ENCODE measurements at regions not wholly inside any gene's neighbourhood (a gene's known extent, or its start where the extent isn't known, plus 50 kb on each side); places are given as distances from the start of the nearest gene placed in this dataset.

DNA sequence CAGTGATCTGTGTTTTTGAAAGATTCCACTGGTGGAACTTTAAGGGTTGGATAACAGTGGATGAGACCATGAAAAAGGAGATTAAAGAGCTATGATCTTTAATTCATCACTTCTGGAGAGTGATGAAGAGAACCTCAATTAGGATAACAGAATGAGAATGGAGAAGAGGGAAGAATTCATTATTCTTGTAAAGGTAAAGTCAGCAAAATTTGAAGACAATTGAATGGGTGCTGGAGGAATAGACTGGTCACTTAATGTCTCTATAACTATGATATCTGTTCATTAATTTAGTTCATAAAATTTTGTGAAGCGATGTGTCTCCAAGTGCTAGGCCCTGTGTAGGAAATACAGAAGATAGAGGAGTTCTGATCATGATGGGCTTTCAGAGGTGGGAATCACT lies 1013.2 kb upstream of the FANCL start:
- Histone ChIP-seq H2BK15ac (ENCODE audit: low read length) (no peak overlapping the region), H3K23ac (ENCODE audit: insufficient read length) (no peak overlapping the region), H3K4me2 (ENCODE audit: insufficient read depth in 1 of 2, low read depth in 2 of 2, low read length in 2 of 2) (no peak overlapping the region), H3K4me1 (replicated peaks in 1 of 4; ENCODE audit: control insufficient read depth in 3 of 4, insufficient read depth in 4 of 4, low read length in 3 of 4) (peaks cover 0 to 4% (median 1%) of the 10 kb centered on the region in 4 experiments; a peak in 2 of 7 replicates), H3K27ac (ENCODE audit: low read depth, low read length) (no peak overlapping the region), H4K5ac (ENCODE audit: insufficient read length, low read depth, low read length) (no peak overlapping the region), H2BK12ac (ENCODE audit: low read depth, low read length) (no peak overlapping the region), H3K23me2 (ENCODE audit: low read depth, low read length) (no peaks in the 10 kb centered on the region), H2BK5ac (ENCODE audit: low read depth, low read length) (no peak overlapping the region), H3K9ac (replicated peaks in 1 of 4; ENCODE audit: extremely low read depth in 1 of 4, low read depth in 3 of 4, low read length in 3 of 4) (no peak overlapping the region), H3K4ac (replicated peaks; ENCODE audit: insufficient read length, low read depth, low read length) (no peak overlapping the region), H2AK5ac (ENCODE audit: low read depth, low read length) (no peak overlapping the region), H2BK20ac (ENCODE audit: low read length) (no peak overlapping the region), H4K8ac (ENCODE audit: extremely low read depth, insufficient read depth, low read length) (no peak overlapping the region), H2AFZ (ENCODE audit: low read length) (no peak overlapping the region), H3K9me3 (ENCODE audit: insufficient read depth in 2 of 2, low read depth in 1 of 2, low read length in 1 of 2) (no peaks in the 10 kb centered on the region), H3K27me3 (replicated peaks in 1 of 4; ENCODE audit: control insufficient read depth in 3 of 4, extremely low read depth in 1 of 4, insufficient read depth in 3 of 4, low read length in 3 of 4) (no peaks in the 10 kb centered on the region), H3K14ac (ENCODE audit: insufficient read length) (no peak overlapping the region), H3K36me3 (ENCODE audit: control insufficient read depth in 2 of 4, insufficient read depth in 4 of 4, low read length in 3 of 4) (no peaks in the 10 kb centered on the region), H3K18ac (ENCODE audit: extremely low read depth, low read length) (no peak overlapping the region), H3K4me3 (ENCODE audit: extremely low read depth in 1 of 4, insufficient read depth in 2 of 4, low read depth in 3 of 4, low read length in 4 of 4) (no peak overlapping the region), H3K79me2 (ENCODE audit: control insufficient read depth in 1 of 2, insufficient read depth in 2 of 2, low read length in 2 of 2) (no peaks in the 10 kb centered on the region), H4K91ac (replicated peaks; ENCODE audit: insufficient read length, low read length) (no peak overlapping the region), H4K20me1 (replicated peaks in 1 of 2; ENCODE audit: control insufficient read depth in 1 of 2, insufficient read depth in 2 of 2, low read length in 2 of 2) (no peaks in the 10 kb centered on the region), H3K79me1 (ENCODE audit: low read depth, low read length) (no peaks in the 10 kb centered on the region), H2BK120ac (replicated peaks; ENCODE audit: low read depth, low read length) (no peak overlapping the region), H3K56ac (replicated peaks; ENCODE audit: insufficient read length, low read depth, low read length) (no peak overlapping the region)
- no peak for TF ChIP-seq CBX8 (IDR thresholded peaks at IDR 0.05; ENCODE audit: borderline replicate concordance, low read depth, low read length)
- TF ChIP-seq POLR2A (IDR thresholded peaks at IDR 0.05; ENCODE audit: control extremely low read depth in 1 of 2, low read depth in 2 of 2, low read length in 2 of 2): no peak
- no peak for TF ChIP-seq JUN (IDR thresholded peaks at IDR 0.05; ENCODE audit: low read depth, low read length)
- no peak for TF ChIP-seq CTBP2 (IDR thresholded peaks at IDR 0.05; ENCODE audit: borderline replicate concordance, insufficient read depth, insufficient read length, low read length)
- no peak for TF ChIP-seq EP300 (IDR thresholded peaks at IDR 0.05; ENCODE audit: borderline replicate concordance in 1 of 2, low read depth in 2 of 2, low read length in 2 of 2)
- no peak for TF ChIP-seq EZH2 (IDR thresholded peaks at IDR 0.05; ENCODE audit: low read depth, low read length, severe bottlenecking)
- no peak for TF ChIP-seq RFX5 (IDR thresholded peaks at IDR 0.05; ENCODE audit: borderline replicate concordance, low read depth, low read length)
- TF ChIP-seq RAD21 (IDR thresholded peaks at IDR 0.05 in 1 of 2, conservative IDR thresholded peaks at IDR 0.05 in 1 of 2; ENCODE audit: low read depth in 2 of 2, low read length in 2 of 2): no peak
- TF ChIP-seq TAF1 (IDR thresholded peaks at IDR 0.05; ENCODE audit: low read depth, low read length): no peak
- TF ChIP-seq HDAC6 (IDR thresholded peaks at IDR 0.05; ENCODE audit: low read depth, low read length): no peak
- TF ChIP-seq NRF1 (IDR thresholded peaks at IDR 0.05; ENCODE audit: low read depth, low read length): no peak
- TF ChIP-seq FOSL1 (IDR thresholded peaks at IDR 0.05; ENCODE audit: insufficient read depth, low read depth, low read length): no peak
- 89% methylated on average over 1 of the region's 1 CpG; no CpG with 5 or more reads in 1 of the 2 experiments for WGBS, 2 experiments (ENCODE audit: extremely low coverage in 1 of 2, insufficient coverage in 1 of 2, insufficient read length in 1 of 2, insufficient replicate concordance in 2 of 2, low coverage in 1 of 2, low lambda C conversion rate in 2 of 2, missing lambda C conversion rate in 1 of 2)
- CTCF ChIA-PET (ENCODE audit: partially characterized antibody): interaction anchor here (0.9 kb wide), 1 partner anchor 11 kb away, joined by 3 read pairs; no protein-coding TSS in a partner anchor
- POLR2A ChIA-PET (ENCODE audit: partially characterized antibody): no interaction called here
- DNase-seq (ENCODE audit: low read depth in 1 of 2, low spot score in 2 of 2): no peak
- FAIRE-seq: no peak
